GM21737 (cell line): ENCODE measurements at regions not wholly inside any gene's neighbourhood (a gene's known extent, or its start where the extent isn't known, plus 50 kb on each side); places are given as distances from the start of the nearest gene placed in this dataset.

ENCODE experiments used
- ATAC-seq: cut with Tn5 transposase; IDR thresholded peaks from one replicate; pipeline ENCODE4 v1.9.1; 2021; ENCODE audit warnings: mild to moderate bottlenecking, moderate library complexity; ENCODE audit not compliant: unreplicated experiment

DNA sequence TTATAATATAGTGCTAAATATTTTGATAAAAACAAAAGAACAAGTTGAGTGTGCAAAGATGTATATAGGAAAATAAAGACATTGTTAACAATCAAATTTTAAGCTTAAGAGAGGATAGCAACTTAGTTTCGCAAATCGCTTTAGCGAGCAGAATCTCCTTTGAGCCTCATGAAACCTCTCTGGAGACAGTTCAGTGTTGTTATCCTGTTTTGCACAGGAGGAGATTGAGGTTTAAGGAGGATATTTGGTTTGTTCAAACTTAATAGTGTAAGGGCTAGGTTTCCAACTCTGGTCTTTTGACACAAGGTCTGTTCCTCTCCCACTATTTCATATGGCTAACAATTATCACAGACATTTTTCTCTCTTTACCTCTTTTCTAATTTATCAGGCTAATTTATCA is 1848.5 kb upstream of the TENM3 start:
- ATAC-seq, result no peak

DNA sequence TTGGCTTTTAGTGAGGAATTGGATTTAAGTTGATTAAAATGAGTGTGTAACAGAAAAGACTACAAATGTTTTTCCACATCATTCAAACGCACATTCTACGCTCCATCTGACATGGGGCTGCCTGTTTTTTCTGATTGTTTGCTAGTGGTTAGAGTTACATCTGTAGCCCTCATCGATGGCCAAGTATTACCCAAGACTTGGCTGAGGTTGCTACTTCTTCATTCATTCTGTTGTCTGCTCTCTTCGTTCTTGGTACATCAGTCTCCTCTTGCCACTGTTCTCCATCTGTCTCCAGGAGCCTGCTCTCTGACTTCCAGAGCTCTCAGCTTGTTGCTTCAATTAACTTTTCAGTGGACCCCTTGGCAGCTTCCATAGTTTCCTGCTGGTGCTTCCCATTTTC is 1844.6 kb upstream of the TENM3 start:
- ATAC-seq, result no peak

DNA sequence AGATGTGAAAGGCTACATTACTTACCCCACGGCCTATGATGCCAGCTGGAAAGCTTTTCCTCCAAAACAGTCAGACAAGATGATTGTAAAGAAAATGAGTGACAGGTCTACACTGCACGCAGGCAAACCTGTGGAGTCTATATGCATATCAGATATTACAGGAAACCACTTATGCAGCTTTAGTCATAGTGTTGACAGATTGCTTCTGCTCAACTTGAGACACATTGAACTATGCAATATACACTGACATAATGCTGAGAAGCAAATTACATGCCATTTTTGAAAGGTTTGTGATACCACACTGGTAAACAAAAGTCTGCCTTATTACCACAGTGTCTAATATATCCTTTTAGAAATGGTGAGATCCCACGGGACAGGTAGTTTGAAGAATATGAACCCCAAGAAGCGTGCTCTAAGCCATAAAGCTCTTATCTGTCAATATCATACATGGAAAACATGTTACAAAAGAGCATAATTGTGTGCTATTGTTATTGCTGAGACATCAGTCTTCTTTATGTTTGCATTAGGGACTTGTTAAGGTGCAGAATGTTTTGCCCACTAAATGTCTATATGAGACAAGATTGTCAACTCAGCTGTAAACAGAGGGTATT is 1835.8 kb upstream of the TENM3 start:
- ATAC-seq, result no peak

DNA sequence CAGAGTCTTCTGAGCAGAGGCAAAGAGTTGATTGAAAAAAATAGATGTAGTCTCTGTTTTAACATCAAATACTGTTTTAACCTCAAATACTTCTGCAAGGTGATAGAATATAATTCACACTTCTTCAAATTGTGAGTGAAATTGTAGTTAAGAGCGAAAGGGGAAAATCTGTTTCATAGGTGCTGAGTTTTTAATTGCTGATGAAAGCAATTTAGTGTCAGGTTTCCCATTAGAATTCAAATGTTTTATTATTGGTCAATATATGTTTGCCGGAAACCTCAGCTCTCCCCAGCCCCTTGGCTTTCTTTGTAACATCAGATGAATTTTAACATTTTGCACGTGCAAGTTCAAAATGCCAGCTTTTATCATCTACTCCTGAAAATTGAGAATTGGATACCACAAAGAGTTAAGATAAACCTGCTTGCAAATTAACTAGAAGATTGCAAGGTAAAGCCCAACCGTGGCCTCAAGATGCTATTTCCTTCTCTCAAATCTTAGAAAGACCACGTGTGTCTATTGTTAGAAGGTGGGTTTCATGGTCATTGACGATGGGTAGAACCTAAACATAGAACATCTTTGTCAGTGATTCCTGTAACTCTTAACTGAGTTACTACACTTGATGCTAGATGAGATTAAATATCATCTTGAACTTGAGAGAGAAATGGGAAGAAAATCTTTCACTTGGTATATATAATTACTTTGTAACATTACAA is 1824.2 kb upstream of the TENM3 start:
- ATAC-seq, result no peak

DNA sequence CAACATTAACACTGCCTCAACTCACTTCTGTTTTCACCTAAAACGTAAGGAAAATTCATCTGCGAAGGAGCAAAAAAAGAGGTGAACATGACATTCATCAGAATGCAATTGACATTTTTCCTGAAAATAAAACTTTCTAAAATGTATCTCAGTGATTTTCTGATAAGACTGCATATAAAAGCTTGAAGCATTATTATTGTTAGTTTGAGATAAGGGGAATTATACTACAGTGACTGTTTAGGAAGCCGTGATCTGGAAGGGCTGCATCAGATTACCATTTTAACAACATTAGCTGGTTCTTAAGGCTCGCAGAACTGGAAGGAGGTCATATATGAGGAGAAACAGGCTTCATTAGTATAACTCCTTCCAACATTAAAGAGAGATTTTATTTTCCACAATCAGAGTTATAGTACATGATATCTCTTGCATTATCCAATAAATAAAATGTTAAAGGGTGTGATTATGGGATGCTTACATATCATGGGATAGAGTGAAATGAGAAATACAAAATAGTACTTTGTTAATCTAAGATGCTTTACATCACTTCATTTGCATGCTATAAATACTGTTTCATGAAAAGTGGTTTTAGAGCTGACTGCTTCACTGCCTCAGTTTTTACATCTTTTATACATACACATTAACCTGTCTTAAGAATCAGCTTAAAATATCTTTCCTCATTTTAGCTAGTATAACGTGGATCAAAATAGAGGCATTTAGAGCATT is 1820.1 kb upstream of the TENM3 start:
- ATAC-seq, result no peak

DNA sequence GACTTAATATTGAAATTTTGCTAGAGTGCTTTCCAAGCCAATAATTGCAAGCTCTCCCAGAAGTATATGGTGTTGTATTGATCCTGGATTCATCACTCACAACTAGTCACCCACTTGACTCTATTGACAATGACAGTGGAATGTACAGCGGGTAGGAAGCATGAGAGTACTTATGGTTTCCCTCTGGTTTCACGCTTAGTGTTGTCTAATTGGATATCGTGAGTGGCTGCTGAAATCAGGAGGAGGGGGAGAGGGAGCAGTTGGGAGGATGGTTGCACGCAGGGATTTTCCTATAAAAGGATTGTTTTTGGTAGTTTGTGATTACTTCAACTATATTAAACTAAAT is 1819.5 kb upstream of the TENM3 start:
- no peak for ATAC-seq

DNA sequence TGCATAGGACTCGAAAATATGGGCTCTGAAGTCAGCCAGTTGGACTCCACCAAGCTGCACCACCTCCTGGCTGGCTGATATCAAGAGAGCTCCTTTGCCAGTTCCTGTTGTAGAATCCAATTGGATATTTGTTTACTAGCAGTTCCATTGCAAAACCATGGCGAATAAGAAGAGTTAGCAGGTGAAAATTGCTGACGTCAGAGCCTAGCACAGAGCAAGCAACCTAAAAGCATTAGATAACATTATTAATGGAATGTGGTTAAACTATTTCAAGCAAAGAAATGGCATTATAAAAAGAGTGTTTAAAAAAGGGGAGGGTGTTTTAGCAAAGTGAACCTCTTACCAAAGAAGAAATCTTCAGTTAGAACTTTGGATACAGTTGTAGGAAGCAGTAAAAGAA is 1816.3 kb upstream of the TENM3 start:
- no peak for ATAC-seq

DNA sequence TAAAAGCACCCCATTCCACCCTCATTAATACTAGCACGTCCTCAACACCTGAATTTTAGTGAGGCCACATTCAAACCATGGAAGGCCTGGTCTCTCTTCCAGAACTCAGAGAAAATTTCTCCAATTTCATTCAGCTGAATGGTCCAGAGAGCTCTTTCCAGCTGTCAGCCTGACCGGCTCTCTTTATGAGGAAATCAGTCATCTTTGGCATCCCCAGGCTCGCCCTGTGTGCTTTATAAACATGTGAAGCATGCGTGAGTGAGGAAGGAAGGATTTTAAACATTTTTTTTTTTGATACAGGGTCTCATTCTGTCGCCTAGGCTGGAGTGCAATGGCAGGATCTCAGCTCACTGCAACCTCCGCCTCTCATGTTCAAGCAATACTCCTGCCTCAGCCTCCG is 1812.9 kb upstream of the TENM3 start:
- ATAC-seq, result no peak

DNA sequence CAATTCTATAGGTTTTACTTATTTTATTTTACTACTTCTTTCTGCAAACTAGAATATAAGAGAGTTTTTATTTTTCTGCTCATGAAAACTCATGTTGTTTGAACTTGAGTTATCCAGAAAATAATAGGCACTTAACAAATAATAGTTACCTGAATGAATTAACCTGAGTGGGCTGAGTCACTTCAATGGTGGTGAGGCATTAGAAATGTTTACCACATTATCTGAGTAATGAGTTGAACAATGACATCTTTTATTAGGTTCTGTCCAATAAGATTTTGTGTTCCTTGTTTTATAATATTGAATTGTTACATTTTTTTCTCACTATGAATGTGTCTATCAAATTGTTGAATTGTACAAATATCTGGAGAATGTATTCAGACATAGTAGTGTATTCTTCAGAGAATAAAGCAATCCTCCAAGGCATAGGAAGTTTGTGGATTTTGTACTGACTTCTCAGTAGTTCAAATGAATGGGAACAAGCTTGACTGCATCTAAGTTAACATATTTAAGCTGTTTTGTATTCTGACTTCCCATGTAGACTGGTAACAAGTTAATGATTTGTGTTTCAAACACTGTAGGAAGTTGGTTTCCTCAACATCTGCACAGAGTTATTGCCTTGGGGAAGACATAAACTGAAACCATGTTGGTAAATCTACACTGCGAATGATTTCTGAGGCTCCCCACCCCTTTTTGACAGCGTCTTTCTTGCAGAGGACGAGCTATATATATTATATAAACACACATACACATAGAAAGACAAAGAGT is 1808.9 kb upstream of the TENM3 start:
- peak; percentile 97 for ATAC-seq

DNA sequence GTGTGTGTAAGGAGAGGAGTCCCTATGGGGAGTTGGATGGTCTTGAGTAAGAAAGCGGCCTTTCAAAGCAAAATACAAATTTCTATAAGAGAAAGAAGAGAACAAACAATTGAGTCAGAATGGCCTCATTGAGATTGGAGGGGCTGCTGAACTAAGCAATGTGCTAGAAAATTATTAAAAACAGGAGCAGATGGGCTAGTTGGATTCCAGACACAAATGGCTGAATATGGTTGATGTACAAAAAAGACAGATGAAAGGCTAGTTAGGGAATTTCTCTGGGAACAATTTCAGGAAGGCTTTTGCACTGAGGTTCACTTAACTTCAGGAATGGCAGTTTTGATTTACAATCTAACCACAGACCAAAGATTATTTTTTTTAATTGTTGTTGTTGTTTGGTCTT is 1806.8 kb upstream of the TENM3 start:
- ATAC-seq, result no peak

DNA sequence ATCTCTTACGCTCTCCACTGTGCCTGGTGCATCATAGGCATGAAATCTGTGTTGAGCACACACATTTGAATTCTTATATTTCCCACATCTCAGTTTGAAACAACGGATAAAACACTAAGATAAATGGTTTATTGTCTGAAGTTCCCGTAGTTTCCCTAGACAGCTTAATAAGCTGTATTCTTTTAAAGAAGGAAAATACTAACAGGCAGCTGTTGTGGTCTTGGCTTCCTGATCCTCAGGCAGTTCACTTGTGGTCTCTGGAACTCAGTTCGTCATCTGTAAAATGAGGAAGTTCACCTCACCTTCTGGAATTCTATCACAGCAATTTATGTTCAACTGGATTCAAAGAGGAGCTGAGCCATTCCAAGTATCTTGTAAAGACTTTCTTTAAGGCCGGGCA is 1805.6 kb upstream of the TENM3 start:
- no peak for ATAC-seq

DNA sequence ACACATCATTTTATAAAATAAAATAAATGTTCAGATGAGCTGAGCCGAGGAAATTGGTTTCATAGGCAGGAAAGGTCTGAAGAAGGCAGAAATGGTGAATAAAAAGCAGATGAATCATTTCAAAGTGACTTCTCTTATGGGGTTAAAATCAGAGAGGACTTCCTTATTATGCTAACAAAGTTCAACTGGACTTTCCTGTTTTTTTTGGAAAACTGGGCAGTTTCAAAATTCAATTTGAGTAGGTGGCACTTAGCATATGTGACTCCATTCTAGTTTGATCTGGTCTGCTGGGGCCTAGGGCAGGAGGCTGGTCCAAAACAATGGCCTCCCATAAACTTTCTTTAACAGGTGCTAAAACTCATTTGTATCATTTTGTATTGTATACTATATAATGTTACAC is 1794.9 kb upstream of the TENM3 start:
- ATAC-seq, result no peak

DNA sequence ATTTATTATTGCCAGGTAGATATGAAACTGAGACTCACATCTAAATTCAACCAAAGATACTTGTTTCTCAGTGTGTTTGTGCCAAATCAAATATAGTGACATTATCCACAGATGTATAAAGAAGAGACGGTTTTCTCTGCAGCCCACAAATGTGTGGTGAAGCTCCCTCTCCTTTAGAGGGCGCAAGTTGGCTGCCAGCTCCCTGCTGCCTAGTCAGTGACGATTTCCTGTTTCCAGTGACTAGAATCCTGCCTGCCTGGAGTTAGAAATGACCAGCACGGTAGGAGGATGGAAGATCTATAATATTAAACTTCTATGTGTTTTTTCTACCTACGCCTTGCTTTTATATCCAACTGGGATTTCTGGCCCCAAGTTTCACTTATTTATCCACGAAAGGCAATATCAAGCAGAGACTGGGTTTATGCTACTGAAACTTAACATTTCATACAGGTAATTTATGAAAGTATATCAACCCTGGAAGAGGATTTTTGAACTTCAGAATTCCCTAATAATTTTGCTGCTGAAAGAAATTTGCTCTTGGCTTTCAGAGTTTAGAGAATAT is 1793.7 kb upstream of the TENM3 start:
- peak; percentile 62 for ATAC-seq

DNA sequence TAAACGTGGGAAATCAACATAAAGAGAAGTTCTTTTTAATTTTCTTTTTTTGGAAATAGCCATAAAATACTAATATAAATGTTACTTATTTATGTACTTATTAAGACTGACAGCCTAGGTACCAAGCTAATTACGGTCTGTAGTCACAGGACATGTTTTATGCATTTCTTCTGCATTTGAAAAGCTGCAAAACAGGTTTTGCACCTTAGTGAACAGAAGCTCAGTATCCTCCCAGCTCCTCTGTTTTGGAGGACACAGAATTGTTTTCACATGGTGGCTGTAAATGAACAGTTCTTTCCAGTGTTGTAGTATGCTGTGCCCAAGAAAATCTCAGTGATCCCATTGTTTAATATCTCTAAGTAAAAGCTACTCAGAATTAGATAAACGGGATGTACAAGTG is 1788.0 kb upstream of the TENM3 start:
- no peak for ATAC-seq

DNA sequence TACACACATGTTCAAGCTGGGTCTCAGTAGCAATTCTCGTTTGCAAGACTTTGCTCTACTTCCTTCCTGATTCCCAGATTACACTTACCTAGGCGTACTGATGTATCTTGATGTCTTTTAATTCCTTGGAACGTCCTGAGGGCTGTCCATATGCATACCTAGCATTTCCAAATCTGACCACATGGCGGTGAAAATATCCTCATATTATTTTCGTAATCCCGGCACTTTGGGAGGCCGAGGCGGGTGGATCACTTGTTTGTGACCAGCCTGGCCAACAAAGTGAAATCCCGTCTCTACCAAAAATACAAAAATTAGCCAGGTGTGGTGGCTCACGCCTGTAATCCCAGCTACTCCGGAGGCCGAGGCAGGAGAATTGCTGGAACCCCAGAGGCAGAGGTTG is 1786.3 kb upstream of the TENM3 start:
- no peak for ATAC-seq

DNA sequence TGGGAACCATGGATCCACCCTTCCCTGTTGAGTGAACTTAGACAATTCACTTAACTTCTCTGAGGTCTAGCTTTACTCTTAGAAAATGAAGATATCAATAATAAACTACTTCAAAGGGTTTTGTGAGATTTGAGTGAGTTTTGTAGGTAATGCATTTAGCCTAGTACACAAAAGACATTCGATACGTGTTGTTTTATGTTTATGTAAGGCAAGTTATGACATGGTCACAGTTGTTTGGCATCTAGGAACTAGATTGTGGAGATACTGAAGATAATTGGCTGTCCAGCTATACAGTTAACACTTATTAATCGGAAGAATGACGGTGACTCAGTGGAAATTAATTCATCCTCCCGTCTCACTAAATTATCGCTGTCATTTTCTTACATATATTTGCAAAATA is 1781.1 kb upstream of the TENM3 start:
- ATAC-seq, result no peak

DNA sequence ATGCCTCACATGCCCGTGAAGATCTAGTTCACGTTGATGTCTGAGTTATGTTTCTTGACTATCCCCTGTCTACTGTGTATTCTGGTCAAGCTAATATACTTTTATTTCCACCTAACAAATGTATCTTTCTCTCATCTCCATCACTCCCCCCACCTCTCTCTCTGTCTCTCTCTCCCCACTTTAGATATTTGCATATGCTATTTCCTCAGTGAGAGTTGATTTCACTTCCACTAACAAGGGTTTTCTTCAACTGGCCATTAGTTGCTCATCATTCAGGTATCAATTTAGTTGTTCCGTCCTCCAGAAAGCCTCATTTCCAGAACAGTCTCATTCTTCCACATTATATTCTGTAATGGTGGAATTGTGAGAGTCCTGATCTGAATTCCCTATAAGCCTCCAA is 1777.8 kb upstream of the TENM3 start:
- no peak for ATAC-seq

DNA sequence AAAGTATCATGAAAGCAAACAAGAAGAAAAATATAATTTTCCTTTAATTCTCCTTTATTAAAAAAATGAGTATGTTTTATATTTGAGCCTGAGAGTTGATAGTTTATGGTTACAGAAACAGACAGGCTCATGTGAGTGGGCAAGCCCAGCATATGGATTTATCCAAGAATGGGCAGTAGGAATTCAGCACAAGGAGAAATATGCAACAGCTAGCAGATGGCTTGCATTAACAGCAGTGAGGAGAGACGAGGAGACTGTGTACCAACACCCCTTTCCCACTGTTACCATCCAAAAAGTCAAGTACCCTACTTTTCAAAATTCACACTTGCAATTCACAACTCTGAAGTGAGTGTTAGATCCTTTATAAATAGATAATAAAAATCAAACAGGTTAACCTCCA is 1760.2 kb upstream of the TENM3 start:
- ATAC-seq, result no peak

DNA sequence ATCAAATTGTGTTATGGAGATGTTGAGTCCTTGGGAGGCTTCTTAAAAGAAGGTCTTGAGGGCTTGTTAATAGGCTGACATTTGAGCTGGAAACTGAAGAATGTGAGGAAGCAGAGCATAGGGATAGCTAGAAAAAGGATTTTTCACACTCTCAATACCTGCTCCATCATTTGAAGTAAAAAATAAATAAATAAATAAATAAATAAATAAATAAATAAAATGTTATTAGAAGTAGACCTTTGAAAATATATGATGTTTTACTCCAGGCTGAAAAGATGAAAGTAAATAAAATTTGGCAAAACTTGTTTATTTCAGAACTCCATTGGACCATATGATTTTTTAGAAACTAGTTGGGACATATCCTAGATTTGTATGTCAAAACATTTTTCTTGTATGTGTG is 1757.8 kb upstream of the TENM3 start:
- ATAC-seq, result no peak

DNA sequence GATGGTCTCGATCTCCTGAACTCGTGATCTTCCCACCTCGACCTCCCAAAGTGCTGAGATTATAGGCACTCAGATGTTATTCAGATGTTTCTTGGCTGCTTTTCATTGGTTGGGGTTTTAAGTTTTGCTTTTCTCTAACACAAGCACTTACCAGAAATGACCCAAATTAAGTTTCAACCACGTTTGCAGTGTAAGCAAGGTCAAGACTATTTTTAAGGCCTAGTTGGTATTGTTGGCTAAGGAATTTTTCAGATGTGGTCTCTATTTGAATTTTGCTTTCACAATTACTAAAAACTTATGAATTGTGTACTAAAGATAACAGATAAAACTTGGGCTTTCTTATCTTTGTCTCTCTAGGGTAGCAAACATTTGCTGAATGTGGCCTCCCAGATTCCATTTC is 1756.9 kb upstream of the TENM3 start:
- ATAC-seq, result no peak

DNA sequence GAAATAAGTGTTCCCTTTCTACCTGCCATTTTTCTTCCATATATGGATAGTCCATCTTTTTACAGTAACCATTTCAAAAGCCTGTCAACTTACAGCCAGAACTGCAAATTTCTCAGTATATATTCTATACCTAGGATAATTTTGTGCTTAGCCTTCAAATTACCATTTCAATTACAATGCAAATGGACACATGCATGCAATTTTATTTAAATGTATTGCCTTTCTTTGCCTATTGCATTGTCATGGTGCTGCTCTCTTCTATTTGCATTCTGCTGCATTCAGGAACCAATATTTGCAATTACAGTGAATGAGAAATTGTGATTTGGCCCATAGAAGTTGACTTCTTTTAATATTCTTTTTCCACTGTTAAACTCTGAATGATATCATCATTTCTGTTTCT is 1753.4 kb upstream of the TENM3 start:
- ATAC-seq, result no peak
